ENCODE measurements at regions not wholly inside any gene's neighbourhood (a gene's known extent, or its start where the extent isn't known, plus 50 kb on each side); places are given as distances from the start of the nearest gene placed in this dataset.
A peak's percentile ranks its signal among the peaks of the same experiment; 100 is the strongest.

DNA sequence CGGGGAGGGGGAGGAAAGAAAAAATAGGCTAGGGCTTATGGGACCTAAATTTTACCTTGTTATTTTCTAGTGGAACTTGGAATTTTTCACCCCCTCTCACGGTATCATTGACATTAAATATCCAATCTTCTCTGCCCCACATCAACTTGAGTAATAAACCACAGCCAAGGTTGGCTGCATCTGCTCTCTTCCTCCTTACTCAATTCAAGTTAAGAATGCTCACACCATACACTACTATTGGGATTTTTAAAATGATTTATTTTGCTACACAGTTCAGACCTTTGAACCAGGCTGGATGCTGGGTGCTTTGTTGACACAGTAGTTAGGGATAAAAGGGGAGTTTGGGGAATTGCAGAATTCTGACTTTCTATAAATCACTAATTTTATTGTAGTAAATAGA lies 78.2 kb upstream of the DHX15 start:
- DNase-seq, result no peak
- Mint-ChIP-seq H3K9me3 (no peaks in the 10 kb centered on the region), H3K27me3 (ENCODE audit: low read depth, poor library complexity) (no peaks in the 10 kb centered on the region), H3K36me3 (ENCODE audit: low read depth) (no peaks in the 10 kb centered on the region), H3K4me1 (peaks cover 60% of the 10 kb centered on the region), H3K4me3 (peak overlapping the region; percentile 50), H3K27ac (peak overlapping the region; percentile 53)
- TF ChIP-seq, protein P1, sequence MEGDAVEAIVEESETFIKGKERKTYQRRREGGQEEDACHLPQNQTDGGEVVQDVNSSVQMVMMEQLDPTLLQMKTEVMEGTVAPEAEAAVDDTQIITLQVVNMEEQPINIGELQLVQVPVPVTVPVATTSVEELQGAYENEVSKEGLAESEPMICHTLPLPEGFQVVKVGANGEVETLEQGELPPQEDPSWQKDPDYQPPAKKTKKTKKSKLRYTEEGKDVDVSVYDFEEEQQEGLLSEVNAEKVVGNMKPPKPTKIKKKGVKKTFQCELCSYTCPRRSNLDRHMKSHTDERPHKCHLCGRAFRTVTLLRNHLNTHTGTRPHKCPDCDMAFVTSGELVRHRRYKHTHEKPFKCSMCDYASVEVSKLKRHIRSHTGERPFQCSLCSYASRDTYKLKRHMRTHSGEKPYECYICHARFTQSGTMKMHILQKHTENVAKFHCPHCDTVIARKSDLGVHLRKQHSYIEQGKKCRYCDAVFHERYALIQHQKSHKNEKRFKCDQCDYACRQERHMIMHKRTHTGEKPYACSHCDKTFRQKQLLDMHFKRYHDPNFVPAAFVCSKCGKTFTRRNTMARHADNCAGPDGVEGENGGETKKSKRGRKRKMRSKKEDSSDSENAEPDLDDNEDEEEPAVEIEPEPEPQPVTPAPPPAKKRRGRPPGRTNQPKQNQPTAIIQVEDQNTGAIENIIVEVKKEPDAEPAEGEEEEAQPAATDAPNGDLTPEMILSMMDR (IDR thresholded peaks at IDR 0.05), result no peak

DNA sequence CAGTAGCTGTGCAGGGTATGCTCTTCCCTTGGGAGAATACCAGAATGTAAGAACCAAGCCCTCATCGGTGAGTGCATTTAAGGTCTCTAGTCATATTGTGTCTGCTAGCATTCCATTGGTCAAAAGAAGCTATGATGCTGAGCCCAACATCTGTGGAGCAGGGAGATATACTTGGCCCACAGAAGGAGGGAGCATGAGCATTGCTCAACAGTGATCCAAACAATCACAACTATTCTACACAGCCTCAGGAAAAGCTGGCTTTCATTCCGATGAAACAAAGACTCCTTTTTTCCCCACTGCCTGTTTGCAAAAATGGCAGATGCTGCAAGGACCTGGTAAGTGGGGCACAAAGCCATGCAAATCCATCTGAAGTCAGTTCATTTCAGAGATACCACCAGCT lies 80.6 kb upstream of the DHX15 start:
- peaks cover 37% of the 10 kb centered on the region for H3K4me1 Mint-ChIP-seq
- H3K36me3 Mint-ChIP-seq (ENCODE audit: low read depth), result no peaks in the 10 kb centered on the region
- no peak overlapping the region for H3K27ac Mint-ChIP-seq

DNA sequence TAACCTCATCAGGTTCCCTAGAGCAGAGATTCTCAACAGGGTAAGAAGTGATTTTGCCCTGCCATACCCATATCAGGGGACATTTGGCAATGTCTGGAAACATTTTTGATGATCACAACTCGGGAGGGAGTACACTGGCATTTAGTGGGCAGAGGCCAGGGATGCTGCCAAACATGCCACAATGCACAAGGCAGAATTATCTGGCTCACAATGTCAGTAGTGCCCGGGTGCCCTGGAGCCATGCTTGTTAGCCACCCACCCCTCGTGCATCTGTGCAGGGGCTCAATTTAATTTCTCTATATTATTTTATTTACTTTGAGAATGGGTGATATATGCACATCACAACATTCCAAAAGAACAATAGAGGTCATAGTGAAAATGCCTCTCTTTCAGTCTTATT lies 82.0 kb upstream of the DHX15 start:
- no peak for DNase-seq
- Mint-ChIP-seq H3K27me3 (ENCODE audit: low read depth, poor library complexity) (no peaks in the 10 kb centered on the region), H3K36me3 (ENCODE audit: low read depth) (no peaks in the 10 kb centered on the region), H3K27ac (no peak overlapping the region), H3K4me3 (no peak overlapping the region), H3K4me1 (peaks cover 34% of the 10 kb centered on the region), H3K9me3 (no peaks in the 10 kb centered on the region)
- TF ChIP-seq, protein P1 (IDR thresholded peaks at IDR 0.05), result no peak

More for the DNA sequence above, 80.6 kb upstream of the DHX15 start:
- TF ChIP-seq, protein P1 (IDR thresholded peaks at IDR 0.05), result no peak
- DNase-seq, result no peak
- H3K27me3 Mint-ChIP-seq (ENCODE audit: low read depth, poor library complexity), result no peaks in the 10 kb centered on the region
- H3K9me3 Mint-ChIP-seq, result no peaks in the 10 kb centered on the region
- no peak overlapping the region for H3K4me3 Mint-ChIP-seq

DNA sequence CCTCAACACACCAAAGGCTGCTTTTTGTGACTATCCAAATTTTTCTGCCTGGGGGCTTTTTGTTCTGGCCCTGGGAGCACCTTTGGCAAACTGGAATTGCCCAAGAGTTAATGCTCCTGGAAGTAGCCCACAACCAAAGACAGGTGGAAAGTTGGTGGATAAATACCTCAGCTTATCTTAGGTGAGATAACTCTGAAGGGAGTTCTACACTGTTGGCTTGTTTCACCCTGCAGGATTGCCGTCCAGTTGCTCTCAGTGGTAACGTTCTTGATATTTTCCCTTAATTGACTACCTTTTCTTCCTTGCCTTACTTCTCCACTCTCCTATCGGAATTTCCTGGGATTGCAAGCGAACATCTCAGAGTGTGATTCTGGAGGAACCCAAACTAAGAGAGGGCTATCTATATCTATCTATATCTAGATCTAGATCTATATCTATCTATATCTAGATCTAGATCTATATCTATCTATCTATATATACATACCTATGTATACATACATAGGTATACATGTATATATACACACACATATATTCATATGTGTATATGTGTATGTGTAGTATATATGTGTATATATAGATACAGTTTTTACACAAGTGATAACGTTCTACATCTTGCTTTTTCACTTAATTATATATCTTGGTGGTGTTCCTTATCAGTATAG lies 82.6 kb upstream of the DHX15 start:
- no peak overlapping the region for H3K4me3 Mint-ChIP-seq
- H3K27me3 Mint-ChIP-seq (ENCODE audit: low read depth, poor library complexity), result no peaks in the 10 kb centered on the region
- TF ChIP-seq, protein P1 (IDR thresholded peaks at IDR 0.05), result no peak
- H3K36me3 Mint-ChIP-seq (ENCODE audit: low read depth), result no peaks in the 10 kb centered on the region
- H3K9me3 Mint-ChIP-seq, result no peaks in the 10 kb centered on the region
- no peak overlapping the region for H3K27ac Mint-ChIP-seq
- H3K4me1 Mint-ChIP-seq, result peaks cover 32% of the 10 kb centered on the region
- no peak for DNase-seq

DNA sequence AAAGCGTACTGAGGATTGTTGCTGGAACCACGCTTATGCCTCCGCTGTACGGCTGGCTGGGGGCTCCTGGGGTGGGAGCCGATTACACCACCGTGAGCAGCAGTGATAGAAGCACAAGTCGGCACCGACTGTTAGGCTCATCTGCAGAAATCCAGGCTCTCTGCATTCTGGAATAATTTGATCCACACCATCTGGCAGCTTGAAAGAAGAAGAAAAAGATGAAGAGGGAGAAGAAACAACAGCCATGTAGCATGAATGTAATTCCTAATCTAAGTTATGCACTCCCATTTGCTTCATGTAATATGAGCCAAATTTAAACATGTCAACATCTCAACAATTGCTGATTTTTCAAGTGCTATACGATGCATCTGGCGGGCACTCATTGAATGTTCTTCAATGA lies 84.6 kb upstream of the DHX15 start:
- no peaks in the 10 kb centered on the region for H3K9me3 Mint-ChIP-seq

More for the DNA sequence above, 84.6 kb upstream of the DHX15 start:
- Mint-ChIP-seq H3K36me3 (ENCODE audit: low read depth) (no peaks in the 10 kb centered on the region), H3K27me3 (ENCODE audit: low read depth, poor library complexity) (no peaks in the 10 kb centered on the region), H3K4me3 (no peak overlapping the region), H3K27ac (no peak overlapping the region), H3K4me1 (peaks cover 12% of the 10 kb centered on the region)
- TF ChIP-seq, protein P1 (IDR thresholded peaks at IDR 0.05), result no peak
- no peak for DNase-seq

All from nephron progenitor cell (in vitro differentiated cells).